GM19328 (cell line): ENCODE measurements at regions not wholly inside any gene's neighbourhood (a gene's known extent, or its start where the extent isn't known, plus 50 kb on each side); places are given as distances from the start of the nearest gene placed in this dataset.
"Not testable (repeated sequence)": the region's sequence is repeated elsewhere in the genome, so short reads cannot be mapped to it uniquely, and the experiment has no call there.

Experiments
- ATAC-seq: cut with Tn5 transposase; IDR thresholded peaks from one replicate; pipeline ENCODE4 v1.9.1; 2021; ENCODE audit warnings: mild to moderate bottlenecking, moderate library complexity; ENCODE audit not compliant: unreplicated experiment

GRCh38 chr5:18496041-18496440 lies 861.8 kb downstream of the TAF11L14 start:
- ATAC-seq = no peak

GRCh38 chr5:18497089-18497488 lies 862.8 kb downstream of the TAF11L14 start:
- no peak for ATAC-seq

- ATAC-seq = no peak
These were observed 869.6 kb downstream of the TAF11L14 start for GRCh38 chr5:18503797-18504328.

GRCh38 chr5:18507114-18507513 lies 872.9 kb downstream of the TAF11L14 start:
- no peak for ATAC-seq

- no peak for ATAC-seq
These were observed 883.6 kb downstream of the TAF11L14 start for GRCh38 chr5:18517641-18518380.

- no peak for ATAC-seq
These were observed 889.1 kb downstream of the TAF11L14 start for GRCh38 chr5:18523380-18523779.

GRCh38 chr5:18526792-18527405 lies 892.6 kb downstream of the TAF11L14 start:
- ATAC-seq = no peak

GRCh38 chr5:18533137-18533536 lies 898.9 kb downstream of the TAF11L14 start:
- no peak for ATAC-seq

GRCh38 chr5:18534119-18534518 lies 899.9 kb downstream of the TAF11L14 start:
- ATAC-seq = no peak

GRCh38 chr5:18535753-18536152 lies 901.5 kb downstream of the TAF11L14 start:
- ATAC-seq = not testable (repeated sequence)

- ATAC-seq = no peak
These were observed 910.2 kb downstream of the TAF11L14 start for GRCh38 chr5:18544421-18544820.

GRCh38 chr5:18546591-18546990 lies 912.3 kb downstream of the TAF11L14 start:
- no peak for ATAC-seq

GRCh38 chr5:18551716-18552115 lies 917.5 kb downstream of the TAF11L14 start:
- no peak for ATAC-seq

GRCh38 chr5:18553269-18553668 lies 919.0 kb downstream of the TAF11L14 start:
- ATAC-seq = no peak

GRCh38 chr5:18560602-18561001 lies 926.3 kb downstream of the TAF11L14 start:
- ATAC-seq = no peak

- ATAC-seq = no peak
These were observed 929.6 kb downstream of the TAF11L14 start for GRCh38 chr5:18563853-18564252.

- no peak for ATAC-seq
These were observed 932.4 kb downstream of the TAF11L14 start for GRCh38 chr5:18566671-18567070.

GRCh38 chr5:18576586-18576985 lies 942.3 kb downstream of the TAF11L14 start:
- ATAC-seq = no peak

GRCh38 chr5:18601185-18601584 lies 966.9 kb downstream of the TAF11L14 start:
- no peak for ATAC-seq

GRCh38 chr5:18602402-18602801 lies 968.1 kb downstream of the TAF11L14 start:
- no peak for ATAC-seq

GRCh38 chr5:18605186-18605585 lies 970.9 kb downstream of the TAF11L14 start:
- no peak for ATAC-seq

- no peak for ATAC-seq
These were observed 973.3 kb downstream of the TAF11L14 start for GRCh38 chr5:18607570-18607969.
